Endothelial cell of umbilical vein (primary cell): ENCODE measurements at regions not wholly inside any gene's neighbourhood (a gene's known extent, or its start where the extent isn't known, plus 50 kb on each side); places are given as distances from the start of the nearest gene placed in this dataset.

Source experiments
- BruUV-seq: library from RNA; stranded (reverse); fragments of 400-500 nt; replicated peaks from 2 replicates; lab custom pipeline; 2021; lab: Mats Ljungman, UMichigan
- CTCF ChIA-PET: fragments of 300-600, 350-600 bp; sonication (Branson Sonifier 250); formaldehyde crosslinking; loops from one replicate; lab custom pipeline; 2021; ENCODE audit warnings: antibody characterized with exemption, inconsistent platforms; lab: Charles Lee
- POLR2A ChIA-PET: fragments of 300-600, 350-600 bp; sonication (Branson Sonifier 250); formaldehyde crosslinking; loops from one replicate; lab custom pipeline; 2021; ENCODE audit warnings: antibody characterized with exemption, inconsistent platforms; lab: Charles Lee
- DNase-seq: peaks from one replicate; pipeline ENCODE4 v3.0.0-alpha.2; 2011; ENCODE audit warnings: low read depth, low spot score
- FAIRE-seq: peaks from 2 replicates; lab custom pipeline; 2011; peaks lifted over from hg19 to GRCh38; lab: Jason Lieb, UNC
- H2AFZ ChIP-seq: 2 replicates; pipeline ENCODE4 v1.6.0; 2012; ENCODE audit warnings: low read depth, low read length, control low read depth, inconsistent platforms
- H3K27ac ChIP-seq: 2 replicates; pipeline ENCODE4 v1.5.1; 2011; ENCODE audit warnings: low read depth, mild to moderate bottlenecking, control low read depth, low read length, moderate library complexity; ENCODE audit not compliant: insufficient read depth
- H3K27me3 ChIP-seq, 2 experiments: 2 replicates each; pipeline versions ENCODE4 v1.6.0 to v1.6.1; 2011; ENCODE audit warnings: low read length in 2 of 2, mixed read lengths in 1 of 2; ENCODE audit not compliant: control insufficient read depth in 2 of 2, insufficient read depth in 2 of 2
- H3K36me3 ChIP-seq, 2 experiments: 2 replicates in 1 of 2; 3 replicates in 1 of 2; pipeline ENCODE4 v1.5.1; 2011; ENCODE audit warnings: low read length in 2 of 2, mild to moderate bottlenecking in 1 of 2, moderate library complexity in 1 of 2; ENCODE audit not compliant: control insufficient read depth in 2 of 2, insufficient read depth in 2 of 2; ENCODE audit errors: extremely low read depth in 1 of 2
- H3K4me1 ChIP-seq: 3 replicates; pipeline ENCODE4 v1.5.1; 2011; ENCODE audit warnings: mild to moderate bottlenecking, low read length; ENCODE audit not compliant: control insufficient read depth, insufficient read depth; ENCODE audit errors: extremely low read depth
- H3K4me2 ChIP-seq: 2 replicates; pipeline ENCODE4 v1.6.1; 2011; ENCODE audit warnings: low read length, control low read depth, mixed read lengths; ENCODE audit not compliant: insufficient read depth
- H3K4me3 ChIP-seq, 3 experiments: fragments of 200-600 bp in 1 of 3; sonication (generic), shearing (Covaris generic) in 1 of 3; replicated peaks in 1 of 3; 2 replicates each; pipeline ENCODE4 v1.5.1; 2011 to 2016; ENCODE audit warnings: control low read depth in 3 of 3, low read length in 3 of 3, mild to moderate bottlenecking in 2 of 3, inconsistent platforms in 1 of 3, low read depth in 1 of 3, moderate library complexity in 1 of 3; ENCODE audit not compliant: insufficient read depth in 1 of 3
- H3K79me2 ChIP-seq: 2 replicates; pipeline ENCODE4 v1.6.0; 2012; ENCODE audit warnings: low read length, inconsistent platforms; ENCODE audit not compliant: control insufficient read depth, insufficient read depth
- H3K9ac ChIP-seq: replicated peaks from 2 replicates; pipeline ENCODE3; 2011; ENCODE audit warnings: low read length, control low read depth; ENCODE audit not compliant: insufficient read depth; ENCODE audit errors: extremely low read depth
- H3K9me1 ChIP-seq: replicated peaks from 3 replicates; pipeline ENCODE4 v1.6.0; 2011; ENCODE audit warnings: mild to moderate bottlenecking, low read length; ENCODE audit not compliant: control insufficient read depth, insufficient read depth; ENCODE audit errors: extremely low read depth
- H3K9me3 ChIP-seq: replicated peaks from 2 replicates; pipeline ENCODE4 v1.5.1; 2012; ENCODE audit warnings: low read length, inconsistent platforms; ENCODE audit not compliant: control insufficient read depth, insufficient read depth
- H4K20me1 ChIP-seq: replicated peaks from 2 replicates; pipeline ENCODE3; 2011; ENCODE audit warnings: mild to moderate bottlenecking, low read length; ENCODE audit not compliant: control insufficient read depth, insufficient read depth; ENCODE audit errors: extremely low read depth
- CTCF ChIP-seq, 2 donors: IDR thresholded peaks; 1 replicate in 1 of 2; 2 replicates in 1 of 2; pipeline ENCODE4 v1.5.1; 2011; ENCODE audit warnings: low read length in 2 of 2, mild to moderate bottlenecking in 2 of 2, moderate library complexity in 2 of 2, control low read depth in 1 of 2, inconsistent platforms in 1 of 2, low read depth in 1 of 2; ENCODE audit not compliant: insufficient read depth in 1 of 2; ENCODE audit errors: extremely low read depth in 1 of 2
- EZH2 ChIP-seq: IDR thresholded peaks from 2 replicates; pipeline ENCODE4 v1.6.1; 2012; ENCODE audit warnings: borderline replicate concordance, low read depth, mild to moderate bottlenecking, moderate library complexity, low read length, inconsistent platforms; ENCODE audit not compliant: severe bottlenecking
- FOS ChIP-seq: IDR thresholded peaks from 2 replicates; pipeline ENCODE4 v1.6.1; 2011; ENCODE audit warnings: mild to moderate bottlenecking, low read length, moderate library complexity, borderline replicate concordance; ENCODE audit not compliant: insufficient read depth
- GATA2 ChIP-seq: IDR thresholded peaks from 2 replicates; pipeline ENCODE4 v1.7.0; 2011; ENCODE audit warnings: low read depth, mild to moderate bottlenecking, moderate library complexity, mixed read lengths, low read length; ENCODE audit not compliant: insufficient read length, insufficient read depth
- JUN ChIP-seq: IDR thresholded peaks from 2 replicates; pipeline ENCODE4 v1.6.1; 2011; ENCODE audit warnings: borderline replicate concordance, low read depth; ENCODE audit not compliant: insufficient read length, insufficient read depth
- MAX ChIP-seq: IDR thresholded peaks from 2 replicates; pipeline ENCODE4 v1.6.1; 2011; ENCODE audit not compliant: insufficient read depth, insufficient read length
- MYC ChIP-seq: IDR thresholded peaks from one replicate; pipeline ENCODE4 v1.6.1; 2011; ENCODE audit warnings: mild to moderate bottlenecking, low read depth, low read length
- POLR2A ChIP-seq: IDR thresholded peaks from 2 replicates; pipeline ENCODE4 v1.6.1; 2012; ENCODE audit warnings: low read depth, mild to moderate bottlenecking, control low read depth, low read length
- POLR2AphosphoS5 ChIP-seq: IDR thresholded peaks from 2 replicates; pipeline ENCODE4 v1.6.1; 2012; ENCODE audit warnings: low read depth, mild to moderate bottlenecking, control low read depth, low read length, moderate library complexity; ENCODE audit not compliant: insufficient read depth
- dilution Hi-C: fragments of 300-500 bp; cut with MboI; formaldehyde crosslinking; loops from one replicate; pipeline ENCODE4 v1.15.0; 2019; ENCODE audit warnings: low sequenced_read_pairs; ENCODE audit not compliant: extremely low pct_ligation_motif_present
- intact Hi-C: fragments of 100-400 bp; cut with micrococcal nuclease; formaldehyde crosslinking; loops from one replicate; pipeline ENCODE4 v1.10.0; 2022

- no TSS peak for BruUV-seq
- Histone ChIP-seq H3K9me3 (no peaks in the 10 kb centered on the region), H3K4me2 (no peak overlapping the region), H3K27ac (no peak overlapping the region), H3K36me3 (no peaks in the 10 kb centered on the region), H3K9me1 (no peaks in the 10 kb centered on the region), H3K27me3 (peaks cover under 1 to 19% of the 10 kb centered on the region in 2 experiments), H4K20me1 (no peaks in the 10 kb centered on the region), H3K79me2 (no peaks in the 10 kb centered on the region), H3K4me3 (no peak overlapping the region), H2AFZ (no peak overlapping the region), H3K9ac (no peak overlapping the region), H3K4me1 (no peaks in the 10 kb centered on the region)
- intact Hi-C loops: loop anchor here (5.0 kb wide), 1 partner anchor 431 kb away; no protein-coding TSS in a partner anchor
- POLR2A ChIA-PET: no interaction called here
- DNase-seq (no peak), FAIRE-seq (no peak)
- TF ChIP-seq MAX (no peak), EZH2 (no peak), POLR2AphosphoS5 (no peak), CTCF (IDR thresholded peaks at IDR 0.05; ENCODE audit: extremely low read depth in 1 of 2, insufficient read depth in 1 of 2, low read depth in 1 of 2, low read length in 2 of 2) (no peak), FOS (no peak), POLR2A (no peak), GATA2 (no peak), JUN (no peak), MYC (no peak)
- dilution Hi-C loops: no loop called here
- CTCF ChIA-PET: interaction anchor here (0.8 to 3.6 kb wide), 3 partner anchors 10 to 233 kb away, joined by 3 to 77 read pairs (median 14); no protein-coding TSS in a partner anchor
Measured at GRCh38 chr14:61893371-61893940, 131.2 kb downstream of the SNAPC1 start.
